HG03039 (cell line): ENCODE measurements at regions not wholly inside any gene's neighbourhood (a gene's known extent, or its start where the extent isn't known, plus 50 kb on each side); places are given as distances from the start of the nearest gene placed in this dataset.

Source experiments
- ATAC-seq: cut with Tn5 transposase; IDR thresholded peaks from one replicate; pipeline ENCODE4 v1.9.1; 2021; ENCODE audit warnings: mild to moderate bottlenecking, moderate library complexity; ENCODE audit not compliant: unreplicated experiment

GRCh38 chr5:171676286-171676944 lies 109.2 kb upstream of the SMIM23 start:
- ATAC-seq, result no peak

- ATAC-seq, result no peak
Measured at GRCh38 chr5:171678646-171679045, 107.0 kb upstream of the SMIM23 start.

- no peak for ATAC-seq
Measured at GRCh38 chr5:171680485-171680884, 105.1 kb upstream of the SMIM23 start.

GRCh38 chr5:171681061-171681460 lies 104.6 kb upstream of the SMIM23 start:
- no peak for ATAC-seq

- no peak for ATAC-seq
Measured at GRCh38 chr5:171681677-171682076, 103.9 kb upstream of the SMIM23 start.

GRCh38 chr5:171682801-171683200 lies 102.8 kb upstream of the SMIM23 start:
- ATAC-seq, result no peak

- ATAC-seq, result no peak
Measured at GRCh38 chr5:171684169-171684568, 101.4 kb upstream of the SMIM23 start.

GRCh38 chr5:171688696-171689495 lies 96.7 kb upstream of the SMIM23 start:
- ATAC-seq, result no peak

GRCh38 chr5:171689853-171690417 lies 95.7 kb upstream of the SMIM23 start:
- ATAC-seq, result no peak

GRCh38 chr5:171692107-171692506 lies 93.5 kb upstream of the SMIM23 start:
- no peak for ATAC-seq

GRCh38 chr5:171692936-171693335 lies 92.7 kb upstream of the SMIM23 start:
- no peak for ATAC-seq

GRCh38 chr5:171693412-171693811 lies 92.2 kb upstream of the SMIM23 start:
- ATAC-seq, result no peak

- ATAC-seq, result no peak
Measured at GRCh38 chr5:171695804-171696203, 89.8 kb upstream of the SMIM23 start.

GRCh38 chr5:171697221-171698102 lies 88.2 kb upstream of the SMIM23 start:
- no peak for ATAC-seq

- no peak for ATAC-seq
Measured at GRCh38 chr5:171700318-171700912, 85.2 kb upstream of the SMIM23 start.

- ATAC-seq, result no peak
Measured at GRCh38 chr5:171701100-171701541, 84.5 kb upstream of the SMIM23 start.

GRCh38 chr5:171702135-171702770 lies 83.4 kb upstream of the SMIM23 start:
- no peak for ATAC-seq

- no peak for ATAC-seq
Measured at GRCh38 chr5:171703146-171703545, 82.5 kb upstream of the SMIM23 start.

GRCh38 chr5:171705036-171705435 lies 80.6 kb upstream of the SMIM23 start:
- no peak for ATAC-seq

- no peak for ATAC-seq
Measured at GRCh38 chr5:171705830-171706468, 79.7 kb upstream of the SMIM23 start.
